Naive thymus-derived CD8-positive, alpha-beta T cell (primary cell): ENCODE measurements at regions not wholly inside any gene's neighbourhood (a gene's known extent, or its start where the extent isn't known, plus 50 kb on each side); places are given as distances from the start of the nearest gene placed in this dataset.

Source experiments
- ATAC-seq, 2 donors: fragments of 150-1000 bp; cut with Tn5 transposase in 1 of 2; sonication (Bioruptor Pico), chemical (Tn5 transposase) in 1 of 2; 1 replicate in 1 of 2; 2 replicates in 1 of 2; pipeline ENCODE4 v1.10.0; 2021; ENCODE audit warnings: mild to moderate bottlenecking in 2 of 2, moderate library complexity in 2 of 2
- POLR2A ChIA-PET: fragments of 350-600 bp; sonication (Branson Sonifier 250); formaldehyde crosslinking; loops from one replicate; lab custom pipeline; 2021; ENCODE audit warnings: antibody characterized with exemption; lab: Charles Lee
- DNase-seq, 10 donors: peaks; one replicate each; pipeline versions ENCODE4 v3.0.0 to v3.0.0-alpha.2; 2020 to 2022
- H3K27ac Mint-ChIP-seq, 10 donors: one replicate each; pipeline ENCODE4 v1.8.0; 2020 to 2022; ENCODE audit warnings: mild to moderate bottlenecking in 10 of 10, mixed read lengths in 10 of 10, moderate library complexity in 4 of 10, inconsistent platforms in 1 of 10
- H3K27me3 Mint-ChIP-seq, 5 donors: one replicate each; pipeline ENCODE4 v1.8.0; 2021 to 2022; ENCODE audit warnings: mixed read lengths in 5 of 5
- H3K36me3 Mint-ChIP-seq, 3 donors: one replicate each; pipeline ENCODE4 v1.8.0; 2020 to 2022; ENCODE audit warnings: mixed read lengths in 3 of 3, mild to moderate bottlenecking in 2 of 3, inconsistent platforms in 1 of 3
- H3K4me1 Mint-ChIP-seq, 4 donors: one replicate each; pipeline ENCODE4 v1.8.0; 2021 to 2022; ENCODE audit warnings: mixed read lengths in 4 of 4
- H3K4me3 Mint-ChIP-seq, 10 donors: one replicate each; pipeline ENCODE4 v1.8.0; 2020 to 2022; ENCODE audit warnings: mild to moderate bottlenecking in 10 of 10, mixed read lengths in 10 of 10, moderate library complexity in 6 of 10, inconsistent platforms in 1 of 10
- H3K9me3 Mint-ChIP-seq, 9 donors: one replicate each; pipeline ENCODE4 v1.8.0; 2020 to 2022; ENCODE audit warnings: mixed read lengths in 9 of 9, mild to moderate bottlenecking in 3 of 9, inconsistent platforms in 1 of 9, moderate library complexity in 1 of 9

DNA sequence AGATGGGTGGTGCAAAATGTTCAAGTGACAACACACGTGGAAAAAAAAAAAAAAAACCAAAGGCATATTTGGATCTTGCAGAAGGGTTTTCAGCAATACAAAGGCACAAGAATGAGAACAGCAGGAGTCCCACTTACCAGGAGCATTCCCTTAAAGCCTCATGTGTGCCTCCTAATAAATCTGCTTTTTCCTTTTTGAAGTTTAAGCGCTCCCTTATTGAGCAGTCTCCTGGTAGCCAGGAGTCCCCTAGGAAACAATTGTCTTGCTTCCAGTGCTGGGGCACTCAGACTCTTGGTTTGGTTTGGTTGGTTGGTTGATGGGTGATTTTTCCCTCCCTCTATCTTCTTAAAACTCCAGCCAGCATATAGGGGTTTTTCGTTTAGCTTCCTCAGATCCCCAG is 321.8 kb upstream of the NFE2L3 start:
- H3K4me3 Mint-ChIP-seq, result no peak overlapping the region
- POLR2A ChIA-PET, result no interaction called here

DNA sequence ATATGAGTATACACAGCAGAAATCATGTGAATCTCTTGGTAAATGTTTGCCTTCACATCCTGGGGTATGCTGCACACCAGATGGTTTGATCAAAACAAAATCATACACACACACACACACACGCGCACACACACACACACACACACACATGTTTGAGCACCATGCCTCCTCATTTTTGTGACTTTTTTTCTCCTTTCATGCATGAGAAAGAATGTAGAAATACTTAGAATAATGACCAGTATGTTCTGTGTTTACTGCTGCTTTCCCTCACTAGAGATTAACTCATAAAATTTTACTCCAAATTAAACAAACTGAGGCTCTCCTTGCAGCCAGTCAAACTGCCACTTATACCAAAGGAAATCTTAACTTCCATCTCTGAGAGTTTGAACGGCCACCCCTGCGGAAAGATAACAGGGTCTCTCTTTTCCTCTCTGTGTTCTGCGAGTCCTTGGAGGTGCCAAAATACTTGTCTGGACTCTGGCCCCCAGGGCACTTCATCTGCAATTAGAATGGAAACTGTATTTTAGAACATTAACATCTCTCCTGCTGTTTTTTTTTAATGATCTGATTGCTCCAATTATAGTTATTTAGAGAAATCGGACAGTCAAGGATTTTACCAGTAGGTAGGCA is 320.8 kb upstream of the NFE2L3 start:
- Mint-ChIP-seq H3K36me3 (no peaks in the 10 kb centered on the region), H3K27ac (no peak overlapping the region), H3K27me3 (peaks cover 0 to 11% (median 5%) of the 10 kb centered on the region in 5 donors), H3K4me1 (no peaks in the 10 kb centered on the region), H3K9me3 (no peaks in the 10 kb centered on the region), H3K4me3 (no peak overlapping the region)
- no peak for DNase-seq
- POLR2A ChIA-PET, result no interaction called here
- ATAC-seq, result no peak

More for the DNA sequence above, 321.8 kb upstream of the NFE2L3 start:
- Mint-ChIP-seq H3K9me3 (no peaks in the 10 kb centered on the region), H3K27ac (no peak overlapping the region), H3K36me3 (no peaks in the 10 kb centered on the region), H3K27me3 (peaks cover 5 to 13% (median 7%) of the 10 kb centered on the region in 5 donors), H3K4me1 (no peaks in the 10 kb centered on the region)
- ATAC-seq, result no peak
- DNase-seq, result no peak

DNA sequence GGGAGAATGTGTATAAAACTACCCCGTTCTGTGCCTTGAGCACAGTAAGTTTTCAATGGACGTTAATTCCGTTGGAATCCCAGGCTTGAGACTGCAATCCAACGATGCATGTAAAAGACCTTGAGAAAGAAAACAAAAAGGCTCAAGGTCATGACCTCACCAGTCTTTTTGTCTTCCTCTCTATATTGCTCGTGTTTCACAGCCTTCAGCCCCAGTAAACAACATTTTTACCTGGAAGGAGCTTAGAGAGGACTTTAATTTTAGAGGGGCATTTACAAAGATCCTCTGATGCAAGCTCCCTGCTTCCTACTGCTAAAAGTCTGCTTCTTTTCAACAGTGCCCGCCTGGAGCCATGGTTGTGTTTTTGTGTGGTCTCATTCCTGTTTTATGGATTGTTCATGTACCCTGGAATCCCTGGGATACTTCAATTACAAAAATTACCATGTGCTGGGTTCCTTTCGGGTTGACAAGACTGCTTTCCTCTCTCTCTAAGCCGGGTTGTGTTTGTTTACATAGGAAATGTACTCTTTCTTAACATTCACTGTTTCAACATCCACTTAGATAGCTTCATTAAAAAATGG is 320.1 kb upstream of the NFE2L3 start:
- H3K4me3 Mint-ChIP-seq, result no peak overlapping the region
- H3K36me3 Mint-ChIP-seq, result no peaks in the 10 kb centered on the region
- POLR2A ChIA-PET, result no interaction called here
- no peaks in the 10 kb centered on the region for H3K4me1 Mint-ChIP-seq
- ATAC-seq (no peak), DNase-seq (no peak)
- no peak overlapping the region for H3K27ac Mint-ChIP-seq
- H3K27me3 Mint-ChIP-seq, result peaks cover 0 to 11% (median 7%) of the 10 kb centered on the region in 5 donors
- H3K9me3 Mint-ChIP-seq, result no peaks in the 10 kb centered on the region

DNA sequence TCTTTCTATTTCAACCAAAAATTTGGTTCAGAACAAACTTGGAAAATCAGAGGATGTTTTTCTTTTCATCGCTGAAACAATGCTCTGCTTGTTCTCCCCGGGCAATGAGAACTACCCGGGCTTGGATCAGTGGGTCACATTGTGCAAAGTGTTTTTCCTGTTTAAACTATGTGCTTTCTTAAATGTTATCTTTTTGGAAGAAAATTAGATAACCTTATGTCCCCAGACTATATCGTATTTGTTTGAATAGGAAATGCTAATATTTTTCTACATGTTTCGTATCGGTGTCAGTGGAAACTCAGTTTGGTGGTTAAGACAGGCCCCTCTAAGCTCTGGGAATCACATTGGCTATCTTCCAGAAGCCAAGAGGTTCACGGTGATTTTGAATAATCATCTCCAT is 319.5 kb upstream of the NFE2L3 start:
- H3K9me3 Mint-ChIP-seq, result no peaks in the 10 kb centered on the region
- POLR2A ChIA-PET, result no interaction called here
- H3K4me1 Mint-ChIP-seq, result no peaks in the 10 kb centered on the region
- no peaks in the 10 kb centered on the region for H3K36me3 Mint-ChIP-seq
- ATAC-seq (no peak), DNase-seq (no peak)
- no peak overlapping the region for H3K4me3 Mint-ChIP-seq
- H3K27ac Mint-ChIP-seq, result no peak overlapping the region
- peaks cover 0 to 13% (median 8%) of the 10 kb centered on the region in 5 donors for H3K27me3 Mint-ChIP-seq

DNA sequence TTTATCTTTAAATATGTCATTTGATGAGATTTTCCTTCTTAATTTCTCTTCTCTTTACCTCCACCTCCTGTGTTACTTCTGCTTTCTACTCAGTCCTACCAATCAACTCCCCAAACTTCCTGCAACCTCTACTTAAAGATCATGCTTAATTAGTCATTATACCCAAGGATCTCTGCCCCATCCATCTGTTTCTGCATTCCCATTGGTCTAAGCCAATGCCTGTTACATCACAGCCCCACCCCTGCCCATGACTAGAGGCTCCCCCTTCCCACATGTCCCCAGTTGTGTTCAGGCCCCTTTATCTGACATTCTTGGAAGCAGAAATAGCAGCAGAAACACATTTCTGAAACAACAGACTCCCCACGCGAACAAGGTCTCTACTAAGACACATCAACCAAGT is 319.1 kb upstream of the NFE2L3 start:
- Mint-ChIP-seq H3K36me3 (no peaks in the 10 kb centered on the region), H3K27ac (no peak overlapping the region), H3K4me3 (no peak overlapping the region), H3K27me3 (peaks cover 0 to 11% (median 9%) of the 10 kb centered on the region in 5 donors), H3K4me1 (no peaks in the 10 kb centered on the region), H3K9me3 (no peaks in the 10 kb centered on the region)
- POLR2A ChIA-PET, result no interaction called here
- ATAC-seq (no peak), DNase-seq (no peak)

DNA sequence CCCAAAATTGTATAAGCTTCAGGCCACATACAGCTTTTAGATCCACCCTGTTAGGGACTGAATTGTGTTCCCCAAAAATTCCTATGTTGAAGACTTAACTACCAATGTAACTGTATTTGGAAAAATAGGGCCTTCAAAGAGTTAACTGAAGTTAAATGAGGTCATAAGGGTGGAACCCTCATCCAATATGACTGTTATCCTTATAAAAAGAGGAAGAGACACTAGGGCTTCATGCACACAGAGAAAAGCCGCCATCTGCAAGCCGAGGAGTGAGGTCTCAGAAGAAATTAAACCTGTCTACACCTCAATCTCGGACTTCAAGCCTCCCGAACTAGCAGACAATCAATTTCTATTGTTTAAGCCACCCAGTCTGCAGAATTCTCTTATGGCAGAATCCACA is 317.9 kb upstream of the NFE2L3 start:
- H3K36me3 Mint-ChIP-seq, result peaks cover 0 to under 1% (median 0%) of the 10 kb centered on the region in 3 donors
- no peak overlapping the region for H3K4me3 Mint-ChIP-seq
- peaks cover 4 to 15% (median 12%) of the 10 kb centered on the region in 5 donors for H3K27me3 Mint-ChIP-seq
- no peaks in the 10 kb centered on the region for H3K9me3 Mint-ChIP-seq
- POLR2A ChIA-PET, result no interaction called here
- ATAC-seq (no peak), DNase-seq (no peak)
- H3K27ac Mint-ChIP-seq, result no peak overlapping the region
- no peaks in the 10 kb centered on the region for H3K4me1 Mint-ChIP-seq

DNA sequence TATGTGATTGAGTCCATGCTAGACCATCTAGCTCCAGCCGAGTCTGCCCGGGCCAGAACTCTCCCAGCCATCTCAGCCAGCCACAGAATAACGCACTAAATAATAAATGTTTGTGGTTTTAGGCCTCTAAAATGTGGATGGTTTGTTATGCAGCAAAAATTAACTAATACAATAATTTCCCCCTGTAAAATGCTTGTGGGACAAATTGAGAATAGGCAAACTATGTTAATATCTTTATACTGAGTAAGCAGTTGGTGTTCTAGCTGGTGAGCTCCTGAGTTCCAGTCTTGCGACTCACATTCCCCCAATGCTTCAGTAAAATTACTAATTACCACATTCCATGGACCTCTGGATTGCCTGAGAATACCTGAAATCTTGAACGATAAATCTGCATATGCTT is 316.8 kb upstream of the NFE2L3 start:
- no peak for DNase-seq
- POLR2A ChIA-PET, result no interaction called here
- Mint-ChIP-seq H3K9me3 (peaks cover 0 to 1% (median 0%) of the 10 kb centered on the region in 9 donors), H3K27me3 (peaks cover 11 to 18% (median 15%) of the 10 kb centered on the region in 5 donors), H3K4me3 (no peak overlapping the region), H3K36me3 (peaks cover 0 to 4% (median 0%) of the 10 kb centered on the region in 3 donors), H3K27ac (no peak overlapping the region), H3K4me1 (no peaks in the 10 kb centered on the region)
- no peak for ATAC-seq

DNA sequence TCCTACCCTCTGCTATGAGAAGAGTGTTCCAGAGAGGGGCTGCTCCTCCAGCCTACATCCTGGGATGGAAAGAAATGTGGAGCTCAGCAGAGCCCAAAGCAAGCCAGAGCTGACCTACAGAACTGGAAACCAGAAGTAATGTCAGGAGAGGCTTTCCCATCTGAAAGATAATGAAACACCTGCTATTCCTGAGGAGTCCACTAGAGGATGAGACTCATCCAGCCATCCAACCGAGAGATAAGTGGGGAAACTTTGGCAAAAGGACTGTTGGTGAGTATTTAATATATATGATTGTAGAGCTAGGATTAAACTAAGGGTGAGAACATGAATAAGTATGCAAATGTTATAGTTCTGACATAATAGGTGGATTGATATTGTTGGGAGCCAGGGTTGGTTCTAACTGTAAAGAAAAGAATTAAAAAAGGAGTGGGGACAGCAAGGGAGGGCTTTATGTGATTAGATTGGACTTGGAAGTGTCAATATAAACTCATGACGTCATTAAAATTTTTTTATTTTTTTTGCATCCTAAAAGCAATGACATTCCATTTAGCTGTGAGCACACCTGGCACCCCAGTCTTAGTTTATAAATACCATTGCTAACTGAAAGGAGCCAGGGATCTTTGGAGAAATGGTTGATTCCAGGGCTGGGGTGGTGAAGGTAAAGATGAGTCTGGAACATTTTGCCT is 312.8 kb upstream of the NFE2L3 start:
- no peak overlapping the region for H3K4me3 Mint-ChIP-seq
- POLR2A ChIA-PET, result no interaction called here
- H3K27ac Mint-ChIP-seq, result no peak overlapping the region
- ATAC-seq, result no peak
- no peaks in the 10 kb centered on the region for H3K4me1 Mint-ChIP-seq
- peaks cover 0 to 4% (median 0%) of the 10 kb centered on the region in 3 donors for H3K36me3 Mint-ChIP-seq
- no peak for DNase-seq
- peaks cover 0 to 1% (median 0%) of the 10 kb centered on the region in 9 donors for H3K9me3 Mint-ChIP-seq
- H3K27me3 Mint-ChIP-seq, result peaks cover 11 to 26% (median 23%) of the 10 kb centered on the region in 5 donors

DNA sequence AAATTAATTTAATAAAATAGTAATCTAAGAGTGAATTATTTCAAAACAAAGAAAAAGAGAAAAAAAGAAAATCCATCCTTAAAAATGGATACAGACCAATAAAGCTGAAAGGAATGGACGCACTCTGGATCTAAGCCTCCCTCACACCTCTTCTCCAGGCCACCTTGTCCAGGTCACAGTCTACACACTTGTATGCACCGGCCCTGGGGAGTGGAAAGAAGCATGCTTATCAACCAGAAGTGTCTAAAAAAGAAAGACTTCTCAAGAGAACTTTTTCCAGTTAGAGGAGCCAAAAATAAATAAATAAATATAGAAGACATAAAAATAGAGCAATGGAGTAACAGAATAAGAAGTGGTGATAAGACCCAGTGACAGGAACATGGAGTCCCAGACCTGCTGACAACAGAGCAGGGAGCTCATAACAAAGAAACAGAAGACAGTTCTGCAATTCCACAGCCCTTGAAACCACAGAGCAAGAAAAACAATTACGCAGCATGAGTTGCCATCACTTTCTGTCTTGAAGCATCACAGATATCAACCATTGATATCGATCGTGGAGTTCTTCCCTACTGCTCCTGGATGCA is 311.7 kb upstream of the NFE2L3 start:
- H3K4me1 Mint-ChIP-seq, result no peaks in the 10 kb centered on the region

DNA sequence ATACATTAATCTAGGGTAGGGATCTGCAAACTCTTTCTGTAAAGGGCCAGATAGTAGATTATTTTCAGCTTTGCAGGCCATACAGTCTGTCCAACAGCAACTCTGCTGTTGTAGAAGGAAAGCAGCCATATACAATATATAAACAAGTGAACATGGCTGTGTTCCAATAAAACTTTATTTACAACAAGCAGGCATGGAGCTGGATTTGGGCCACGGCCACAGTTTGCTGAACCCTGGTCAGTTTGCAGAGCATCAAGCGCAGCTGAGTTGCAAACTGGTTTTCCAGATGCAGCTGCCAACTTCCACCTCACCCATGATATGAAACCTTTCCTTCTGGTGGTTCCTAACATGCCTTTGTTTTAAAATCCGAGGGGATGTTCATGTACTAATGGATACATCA is 310.4 kb upstream of the NFE2L3 start:
- ATAC-seq, result no peak
- no peak overlapping the region for H3K27ac Mint-ChIP-seq
- H3K4me3 Mint-ChIP-seq, result no peak overlapping the region
- DNase-seq, result no peak
- peaks cover 0 to 4% (median 0%) of the 10 kb centered on the region in 3 donors for H3K36me3 Mint-ChIP-seq
- H3K27me3 Mint-ChIP-seq, result peaks cover 16 to 41% (median 32%) of the 10 kb centered on the region in 5 donors
- POLR2A ChIA-PET, result no interaction called here
- peaks cover 0 to 1% (median 0%) of the 10 kb centered on the region in 9 donors for H3K9me3 Mint-ChIP-seq
- H3K4me1 Mint-ChIP-seq, result no peaks in the 10 kb centered on the region

More for the DNA sequence above, 311.7 kb upstream of the NFE2L3 start:
- Mint-ChIP-seq H3K9me3 (peaks cover 0 to 1% (median 0%) of the 10 kb centered on the region in 9 donors), H3K36me3 (peaks cover 0 to 4% (median 0%) of the 10 kb centered on the region in 3 donors), H3K4me3 (no peak overlapping the region), H3K27me3 (peaks cover 13 to 30% (median 27%) of the 10 kb centered on the region in 5 donors), H3K27ac (no peak overlapping the region)
- POLR2A ChIA-PET, result no interaction called here
- ATAC-seq, result no peak
- no peak for DNase-seq

DNA sequence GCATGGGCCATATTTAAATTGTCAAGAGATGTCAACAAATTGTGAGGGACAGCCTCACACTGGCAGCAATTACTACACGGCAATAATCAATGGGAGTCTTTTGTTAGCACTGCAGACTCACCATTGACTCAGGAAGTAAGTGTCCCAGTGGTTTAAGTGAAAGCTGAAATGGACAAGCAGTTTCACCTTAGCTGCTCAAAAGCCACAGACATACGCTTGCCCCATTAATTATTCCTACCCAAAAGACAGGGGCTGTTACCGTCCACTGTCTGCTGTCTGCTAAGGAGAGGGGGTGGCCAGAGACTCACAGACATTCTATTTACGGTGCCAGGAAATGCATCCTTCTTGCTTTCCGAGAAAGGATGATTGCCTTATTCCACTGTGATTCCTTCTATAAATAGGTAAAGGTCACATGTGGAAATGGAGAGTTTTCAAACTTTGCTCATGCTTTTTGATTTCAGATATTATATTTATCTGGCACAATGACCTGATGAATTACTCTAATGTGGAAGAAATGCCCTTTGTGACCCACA is 309.7 kb upstream of the NFE2L3 start:
- DNase-seq, result no peak
- Mint-ChIP-seq H3K36me3 (peaks cover 0 to 4% (median 0%) of the 10 kb centered on the region in 3 donors), H3K9me3 (peaks cover 0 to 1% (median 0%) of the 10 kb centered on the region in 9 donors), H3K4me3 (no peak overlapping the region), H3K4me1 (no peaks in the 10 kb centered on the region), H3K27me3 (peaks cover 15 to 41% (median 29%) of the 10 kb centered on the region in 5 donors), H3K27ac (no peak overlapping the region)
- no peak for ATAC-seq
- POLR2A ChIA-PET, result no interaction called here

DNA sequence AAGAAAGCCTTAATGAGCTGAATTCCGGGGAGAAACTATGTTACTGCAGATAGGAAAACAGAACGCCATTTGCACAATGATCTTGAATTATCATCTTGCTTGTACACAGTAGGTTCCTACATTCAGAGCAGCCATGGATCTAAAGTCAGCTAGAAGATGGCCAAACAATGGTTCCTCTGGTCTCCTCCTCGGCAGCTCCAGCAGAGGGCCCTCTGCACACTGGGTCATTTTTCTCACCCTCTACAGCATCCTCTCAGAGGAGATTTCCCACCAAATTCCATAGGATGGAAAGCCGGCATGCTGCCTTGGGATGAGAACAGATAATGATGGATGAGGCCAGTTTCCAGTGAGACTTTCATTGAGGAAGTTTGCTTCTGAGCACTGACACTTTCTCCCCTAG is 308.5 kb upstream of the NFE2L3 start:
- DNase-seq (no peak), ATAC-seq (no peak)
- POLR2A ChIA-PET, result no interaction called here
- Mint-ChIP-seq H3K27me3 (peaks cover 16 to 41% (median 26%) of the 10 kb centered on the region in 5 donors), H3K9me3 (peaks cover 0 to 1% (median 0%) of the 10 kb centered on the region in 9 donors), H3K27ac (no peak overlapping the region), H3K36me3 (peaks cover 0 to 4% (median 0%) of the 10 kb centered on the region in 3 donors), H3K4me3 (no peak overlapping the region), H3K4me1 (no peaks in the 10 kb centered on the region)
